Fibroblast of gingiva (primary cell): ENCODE measurements at regions not wholly inside any gene's neighbourhood (a gene's known extent, or its start where the extent isn't known, plus 50 kb on each side); places are given as distances from the start of the nearest gene placed in this dataset.

Experiments
- DNase-seq: peaks from one replicate; pipeline ENCODE4 v3.0.0-alpha.2; 2011; ENCODE audit warnings: low read depth

GRCh38 chrX:40452031-40452430 lies 128.7 kb upstream of the ATP6AP2 start:
- no peak for DNase-seq

GRCh38 chrX:40449956-40450706 lies 130.6 kb upstream of the ATP6AP2 start:
- no peak for DNase-seq

- DNase-seq: no peak
Measured at GRCh38 chrX:40449396-40449795, 131.4 kb upstream of the ATP6AP2 start.

GRCh38 chrX:40448793-40449192 lies 132.0 kb upstream of the ATP6AP2 start:
- DNase-seq: no peak

GRCh38 chrX:40446921-40447320 lies 133.8 kb upstream of the ATP6AP2 start:
- no peak for DNase-seq

- DNase-seq: no peak
Measured at GRCh38 chrX:40445691-40446090, 135.1 kb upstream of the ATP6AP2 start.

- no peak for DNase-seq
Measured at GRCh38 chrX:40444798-40445496, 135.8 kb upstream of the ATP6AP2 start.

GRCh38 chrX:40444133-40444532 lies 136.6 kb upstream of the ATP6AP2 start:
- DNase-seq: no peak

- no peak for DNase-seq
Measured at GRCh38 chrX:40440866-40441265, 139.9 kb upstream of the ATP6AP2 start.

GRCh38 chrX:40439625-40440532 lies 140.9 kb upstream of the ATP6AP2 start:
- no peak for DNase-seq

GRCh38 chrX:40437348-40437747 lies 143.4 kb upstream of the ATP6AP2 start:
- DNase-seq: no peak

GRCh38 chrX:40434947-40435346 lies 145.8 kb upstream of the ATP6AP2 start:
- DNase-seq: peak; percentile 1

GRCh38 chrX:40434443-40434842 lies 146.3 kb upstream of the ATP6AP2 start:
- DNase-seq: no peak

- no peak for DNase-seq
Measured at GRCh38 chrX:40433160-40433559, 147.6 kb upstream of the ATP6AP2 start.

GRCh38 chrX:40424259-40424658 lies 156.5 kb upstream of the ATP6AP2 start:
- no peak for DNase-seq

- no peak for DNase-seq
Measured at GRCh38 chrX:40423299-40423698, 157.5 kb upstream of the ATP6AP2 start.

GRCh38 chrX:40422021-40422420 lies 158.7 kb upstream of the ATP6AP2 start:
- DNase-seq: no peak

- no peak for DNase-seq
Measured at GRCh38 chrX:40420899-40421729, 159.7 kb upstream of the ATP6AP2 start.

GRCh38 chrX:40418813-40419195 lies 162.0 kb upstream of the ATP6AP2 start:
- no peak for DNase-seq

- no peak for DNase-seq
Measured at GRCh38 chrX:40418146-40418812, 162.5 kb upstream of the ATP6AP2 start.

GRCh38 chrX:40415675-40416074 lies 165.1 kb upstream of the ATP6AP2 start:
- DNase-seq: no peak
